Esophagus muscularis mucosa (tissue), 4 donors: ENCODE measurements at regions not wholly inside any gene's neighbourhood (a gene's known extent, or its start where the extent isn't known, plus 50 kb on each side); places are given as distances from the start of the nearest gene placed in this dataset.

Source experiments
- DNase-seq: peaks from one replicate; pipeline ENCODE4 v3.0.0-alpha.2; 2017; ENCODE audit errors: extremely low spot score
- H3K27ac ChIP-seq, 4 donors: fragments of 200-600 bp; sonication (generic); replicated peaks in 1 of 4; 1 replicate in 3 of 4; 2 replicates in 1 of 4; pipeline ENCODE4 v1.5.1; 2016 to 2019; ENCODE audit warnings: mild to moderate bottlenecking in 1 of 4
- H3K27me3 ChIP-seq, 4 donors: fragments of 200-600 bp; sonication (generic); one replicate each; pipeline versions ENCODE4 v1.5.1 to v1.6.0; 2016 to 2019
- H3K36me3 ChIP-seq, 4 donors: fragments of 200-600 bp; sonication (generic); one replicate each; pipeline ENCODE4 v1.5.1; 2016 to 2019
- H3K4me1 ChIP-seq, 4 donors: fragments of 200-600 bp; sonication (generic); one replicate each; pipeline ENCODE4 v1.5.1; 2016 to 2019
- H3K4me3 ChIP-seq, 4 donors: fragments of 200-600 bp; sonication (generic); 1 replicate in 2 of 4; 2 replicates in 2 of 4; pipeline ENCODE4 v1.5.1; 2016 to 2019; ENCODE audit warnings: mild to moderate bottlenecking in 4 of 4, moderate library complexity in 1 of 4
- H3K9me3 ChIP-seq, 4 donors: fragments of 200-600 bp; sonication (generic); 1 replicate in 3 of 4; 2 replicates in 1 of 4; pipeline ENCODE4 v1.5.1; 2016 to 2019
- CTCF ChIP-seq, 3 experiments: fragments of 200-600 bp in 2 of 3; fragments of 450-650 bp in 1 of 3; sonication (generic) in 2 of 3; IDR thresholded peaks; one replicate each; pipeline ENCODE4 v1.5.1; 2017 to 2019; ENCODE audit warnings: antibody characterized with exemption in 3 of 3, mild to moderate bottlenecking in 2 of 3, moderate library complexity in 1 of 3
- EP300 ChIP-seq: sonication (generic); formaldehyde crosslinking; IDR thresholded peaks from one replicate; pipeline ENCODE4 v1.6.1; 2017; ENCODE audit warnings: antibody characterized with exemption
- POLR2A ChIP-seq: fragments of 450-650 bp; IDR thresholded peaks from one replicate; pipeline ENCODE4 v1.6.1; 2017; ENCODE audit warnings: antibody characterized with exemption, moderate library complexity, mild to moderate bottlenecking, low read depth
- POLR2AphosphoS5 ChIP-seq, 2 donors: sonication (generic); formaldehyde crosslinking; IDR thresholded peaks; one replicate each; pipeline ENCODE4 v1.6.1; 2017; ENCODE audit warnings: antibody characterized with exemption in 2 of 2
- WGBS: methylation state at CpG from one replicate; pipeline ENCODE4 v1.1.5; 2018; 5-methylcytosine and 5-hydroxymethylcytosine counted together
- intact Hi-C: fragments of 100-400 bp; cut with DNase I; formaldehyde crosslinking; loops from one replicate; pipeline ENCODE4 v1.15.1; 2023

DNA sequence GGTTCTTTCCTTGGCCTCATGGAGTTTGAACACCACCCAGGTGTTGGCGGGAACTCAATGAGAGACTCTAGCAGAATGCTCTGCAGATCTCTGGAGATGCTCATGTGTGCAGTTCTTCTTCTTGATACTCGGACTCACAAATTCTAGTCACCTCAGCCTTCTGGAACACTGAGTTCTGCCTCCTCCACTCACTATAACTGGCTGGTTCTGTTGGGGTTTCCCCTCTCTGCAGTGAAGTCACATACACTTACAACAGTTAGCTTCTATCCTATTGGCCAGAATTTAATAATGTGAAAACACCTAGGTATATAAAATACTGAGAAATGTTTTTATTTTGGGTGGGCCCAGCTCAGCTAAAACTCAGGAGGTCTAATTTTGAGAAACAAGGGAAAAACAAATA is 109.6 kb upstream of the HIVEP1 start:
- 100% methylated on average over 2 of the region's 2 CpGs for WGBS
- TF ChIP-seq CTCF (IDR thresholded peaks at IDR 0.05) (no peak), POLR2A (no peak), POLR2AphosphoS5 (IDR thresholded peaks at IDR 0.05) (no peak), EP300 (no peak)
- Histone ChIP-seq H3K27ac (no peak overlapping the region), H3K4me1 (no peaks in the 10 kb centered on the region), H3K27me3 (no peaks in the 10 kb centered on the region), H3K4me3 (no peak overlapping the region), H3K9me3 (no peaks in the 10 kb centered on the region), H3K36me3 (no peaks in the 10 kb centered on the region)
- DNase-seq: no peak
- intact Hi-C loops: no loop called here

DNA sequence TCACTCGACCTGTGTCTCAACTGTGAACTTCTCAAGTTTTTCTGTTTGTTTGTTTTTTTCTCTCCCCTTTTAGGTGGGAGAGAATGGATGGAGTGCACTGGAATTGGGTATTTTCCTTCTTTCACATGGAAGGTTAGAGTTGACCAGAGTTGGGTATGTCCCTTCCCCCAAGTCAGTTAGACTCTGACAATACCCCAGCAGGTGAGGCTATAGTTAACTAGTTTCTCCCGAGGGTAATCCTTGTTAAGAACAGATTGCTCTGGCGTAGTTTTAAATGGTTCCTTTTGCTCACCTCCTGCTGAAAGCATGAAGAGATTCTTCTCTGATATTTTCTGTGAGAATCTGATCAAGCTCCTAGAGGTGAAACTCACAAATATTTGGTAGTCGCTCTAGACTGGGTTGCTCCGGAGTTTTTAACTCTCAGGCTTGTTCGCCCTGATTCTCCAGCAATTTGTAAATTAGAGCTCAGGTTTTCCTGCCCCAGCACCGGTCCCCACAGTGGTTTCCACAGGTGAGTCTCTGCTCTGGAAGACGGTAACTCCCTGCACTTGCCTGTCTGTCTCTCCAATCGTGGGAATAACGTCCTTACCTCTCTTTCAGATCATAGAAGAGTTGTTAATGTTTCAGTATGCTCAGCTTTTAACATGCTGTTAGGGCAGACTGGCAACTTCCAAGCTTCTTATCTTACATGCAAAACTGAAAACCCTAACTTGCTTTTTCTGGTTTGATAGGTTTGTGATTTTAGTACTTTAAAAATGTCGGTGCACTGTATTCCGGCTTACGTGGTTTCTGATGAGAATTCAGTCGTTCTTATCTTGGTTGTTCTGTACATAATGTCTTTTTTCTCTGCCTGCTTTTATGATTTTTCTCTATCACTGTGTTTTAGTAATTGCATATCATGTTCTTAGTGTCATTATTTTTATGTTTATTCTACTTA is 111.2 kb upstream of the HIVEP1 start:
- Histone ChIP-seq H3K27me3 (no peaks in the 10 kb centered on the region), H3K4me1 (no peaks in the 10 kb centered on the region), H3K9me3 (no peaks in the 10 kb centered on the region), H3K36me3 (no peaks in the 10 kb centered on the region), H3K27ac (no peak overlapping the region), H3K4me3 (no peak overlapping the region)
- DNase-seq: no peak
- intact Hi-C loops: no loop called here
- no peak for TF ChIP-seq EP300
- TF ChIP-seq CTCF (IDR thresholded peaks at IDR 0.05): no peak
- no peak for TF ChIP-seq POLR2A
- no peak for TF ChIP-seq POLR2AphosphoS5 (IDR thresholded peaks at IDR 0.05)
- WGBS: 90% methylated on average over 14 of the region's 14 CpGs

DNA sequence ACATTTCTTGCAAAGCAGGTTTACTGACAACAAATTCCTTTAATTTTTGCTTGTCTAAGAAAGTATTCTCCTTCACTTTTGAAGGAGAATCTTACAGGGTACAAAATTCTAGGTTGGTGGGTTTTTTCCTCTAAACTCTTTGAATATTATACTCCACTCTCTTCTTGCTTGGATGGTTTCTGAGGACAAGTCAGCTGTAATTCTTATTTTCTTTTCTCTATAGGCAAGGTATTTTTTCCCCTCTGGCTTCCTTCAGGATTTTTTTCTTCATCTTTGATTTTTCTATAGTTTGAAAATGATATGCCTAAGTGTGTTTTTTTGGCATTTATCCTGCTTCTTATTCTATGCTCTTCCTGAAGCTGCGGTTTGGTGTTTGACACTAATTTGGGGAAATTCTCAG is 112.5 kb upstream of the HIVEP1 start:
- no peak overlapping the region for H3K4me3 ChIP-seq
- TF ChIP-seq POLR2AphosphoS5 (IDR thresholded peaks at IDR 0.05) (no peak), CTCF (IDR thresholded peaks at IDR 0.05) (no peak), POLR2A (no peak), EP300 (no peak)
- no peak overlapping the region for H3K27ac ChIP-seq
- H3K27me3 ChIP-seq: no peaks in the 10 kb centered on the region
- no peaks in the 10 kb centered on the region for H3K9me3 ChIP-seq
- no peaks in the 10 kb centered on the region for H3K4me1 ChIP-seq
- no peak for DNase-seq
- WGBS: 84% methylated on average over 1 of the region's 1 CpG
- intact Hi-C loops: no loop called here
- H3K36me3 ChIP-seq: no peaks in the 10 kb centered on the region

- Histone ChIP-seq H3K36me3 (no peaks in the 10 kb centered on the region), H3K4me3 (no peak overlapping the region), H3K27me3 (no peaks in the 10 kb centered on the region), H3K9me3 (no peaks in the 10 kb centered on the region), H3K27ac (no peak overlapping the region), H3K4me1 (no peaks in the 10 kb centered on the region)
- no peak for DNase-seq
- 88% methylated on average over 1 of the region's 1 CpG for WGBS
- no peak for TF ChIP-seq CTCF (IDR thresholded peaks at IDR 0.05)
- no peak for TF ChIP-seq POLR2AphosphoS5 (IDR thresholded peaks at IDR 0.05)
- TF ChIP-seq EP300: no peak
- TF ChIP-seq POLR2A: no peak
- intact Hi-C loops: no loop called here
Measured at GRCh38 chr6:11894212-11894611, 115.6 kb upstream of the ADTRP start.
